ENCODE measurements at regions not wholly inside any gene's neighbourhood (a gene's known extent, or its start where the extent isn't known, plus 50 kb on each side); places are given as distances from the start of the nearest gene placed in this dataset.
"Not testable (repeated sequence)": the region's sequence is repeated elsewhere in the genome, so short reads cannot be mapped to it uniquely, and the experiment has no call there.

DNA sequence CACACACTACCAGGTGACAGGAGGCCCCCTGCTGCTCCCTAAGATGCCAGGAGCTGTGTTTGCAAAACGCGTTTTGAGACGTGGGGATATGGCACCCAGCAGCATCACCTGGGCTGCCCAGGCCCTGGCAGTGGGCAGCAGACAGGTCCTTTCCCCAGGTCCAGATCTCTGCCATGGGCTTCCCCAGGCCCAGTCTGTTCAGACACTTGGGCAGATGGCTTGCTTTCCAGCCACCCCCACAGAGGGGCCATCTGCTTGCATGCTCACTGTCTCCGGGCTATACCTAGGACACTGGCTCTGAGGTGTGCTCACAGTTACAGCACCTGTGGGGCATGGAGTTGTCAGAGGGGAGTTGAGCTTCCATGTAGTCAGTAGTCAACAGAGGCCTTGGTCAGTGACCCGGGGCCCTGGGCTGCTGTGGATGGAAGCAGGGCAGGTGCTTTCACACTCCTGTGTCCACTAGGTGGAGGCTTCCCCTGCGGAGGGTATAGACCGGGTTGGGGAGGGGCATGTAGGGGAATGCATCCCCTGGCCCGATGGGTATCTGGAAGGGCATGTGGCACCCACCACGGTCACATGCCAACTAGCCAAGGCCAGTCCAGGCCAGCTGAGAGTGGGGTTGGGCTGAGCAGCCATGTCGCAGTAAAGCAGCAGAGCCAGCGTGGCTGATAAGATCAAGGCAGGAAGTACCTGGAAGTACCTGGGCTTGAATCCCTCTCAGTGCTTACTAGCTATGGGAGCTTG, 185.4 kb upstream of the SLC24A3 start:
- DNase-seq, result no peak

- no peak for DNase-seq
Measured at GRCh38 chr20:19027971-19028370, 184.5 kb upstream of the SLC24A3 start.

DNA sequence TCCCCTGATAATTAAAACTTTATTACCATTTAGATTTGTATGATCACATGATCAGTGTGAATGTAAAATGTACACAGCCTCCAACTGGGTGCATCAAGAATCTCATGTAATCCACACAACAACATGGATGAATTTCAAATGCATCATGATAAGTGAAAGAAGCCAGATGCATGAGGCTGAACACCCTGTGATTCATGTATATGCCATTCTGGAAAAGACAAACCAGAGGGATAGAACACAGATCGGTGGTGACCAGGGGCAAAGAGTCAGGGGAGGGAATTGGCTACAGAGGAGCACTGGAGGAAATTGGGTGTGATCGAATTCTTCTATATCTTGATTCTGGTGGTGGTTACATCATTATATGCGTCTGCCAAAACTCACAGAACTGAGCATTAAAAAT, 170.7 kb upstream of the SLC24A3 start:
- DNase-seq, result no peak

GRCh38 chr20:19045371-19045770, 167.1 kb upstream of the SLC24A3 start:
- no peak for DNase-seq

DNA sequence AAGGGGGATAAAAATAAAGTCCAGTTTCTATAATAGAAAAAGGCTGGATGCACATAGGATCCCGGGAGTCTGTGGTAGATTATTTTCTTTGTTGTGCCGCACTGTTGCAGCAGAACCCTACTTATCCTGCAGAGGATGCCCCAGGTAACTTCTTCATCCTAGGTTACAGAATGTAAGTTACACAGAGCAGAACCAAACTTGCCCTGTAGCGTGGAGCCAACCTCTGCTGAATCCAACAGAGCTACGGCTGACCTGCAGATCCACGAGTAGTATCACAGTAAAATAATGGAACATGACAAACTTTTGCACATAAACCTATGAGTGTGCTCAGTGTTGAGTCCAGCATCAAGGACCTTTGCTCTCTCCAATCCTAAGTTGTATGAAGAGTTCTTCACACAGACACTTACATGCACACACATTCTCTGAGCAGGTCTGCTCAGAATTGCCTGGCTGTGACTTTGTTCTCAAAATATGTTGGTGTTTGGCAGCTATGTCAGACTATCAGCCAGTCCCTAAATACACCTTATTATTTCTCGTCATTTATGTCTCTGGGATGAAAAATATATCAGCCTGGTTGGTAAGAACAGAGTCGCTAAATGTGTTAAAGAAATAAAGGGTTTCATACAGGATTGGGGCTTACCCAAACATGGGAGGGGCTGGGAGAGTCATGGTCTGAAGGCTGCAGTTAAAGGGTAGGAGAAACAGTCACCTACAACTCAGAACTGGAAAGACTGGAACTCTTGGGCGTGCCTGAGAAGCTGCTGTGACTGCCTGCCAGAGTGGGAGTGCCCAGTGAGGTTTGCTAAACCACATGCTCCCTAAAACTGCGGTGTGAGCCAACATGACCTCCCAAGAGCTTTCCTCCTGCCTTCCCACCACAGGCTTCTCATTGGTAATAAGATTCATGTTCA, 165.1 kb upstream of the SLC24A3 start:
- DNase-seq, result no peak

DNA sequence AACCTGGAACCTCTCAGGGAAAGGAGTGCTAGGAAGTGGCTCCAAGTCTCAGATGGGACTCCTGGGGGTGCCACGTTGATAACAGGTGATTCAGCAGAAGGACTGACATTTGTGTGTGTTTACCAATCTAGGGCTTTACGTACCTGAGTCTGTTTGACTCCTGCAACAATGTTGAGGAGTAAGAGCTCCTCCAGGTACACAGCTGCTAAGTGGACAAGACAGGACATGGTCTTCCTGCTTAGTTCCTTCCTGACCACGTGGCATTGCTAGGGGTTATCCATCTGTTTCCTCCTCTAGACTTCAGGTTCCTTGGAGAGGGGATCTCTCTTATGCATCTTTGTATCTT, 164.5 kb upstream of the SLC24A3 start:
- DNase-seq, result no peak

GRCh38 chr20:19048995-19049501, 163.4 kb upstream of the SLC24A3 start:
- no peak for DNase-seq

DNA sequence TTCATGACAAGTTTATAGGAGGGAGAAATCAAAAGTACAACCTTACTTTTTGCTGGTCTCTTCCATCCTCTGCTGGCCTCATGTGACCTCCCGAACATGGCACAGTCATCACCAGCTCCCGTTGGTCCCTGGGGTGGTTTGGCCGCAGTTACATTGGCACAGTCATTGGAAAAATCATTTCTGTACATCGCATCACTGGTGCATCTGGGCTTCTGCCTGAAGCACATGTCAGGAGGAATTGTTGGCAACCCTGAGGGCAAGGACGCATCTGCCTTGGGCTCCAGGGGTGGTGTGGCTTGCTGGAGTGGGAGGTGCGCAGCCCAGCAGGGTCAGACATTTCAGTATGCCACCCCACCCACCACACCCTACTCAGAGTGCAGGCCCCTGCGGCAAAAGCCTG, 162.9 kb upstream of the SLC24A3 start:
- DNase-seq, result no peak

DNA sequence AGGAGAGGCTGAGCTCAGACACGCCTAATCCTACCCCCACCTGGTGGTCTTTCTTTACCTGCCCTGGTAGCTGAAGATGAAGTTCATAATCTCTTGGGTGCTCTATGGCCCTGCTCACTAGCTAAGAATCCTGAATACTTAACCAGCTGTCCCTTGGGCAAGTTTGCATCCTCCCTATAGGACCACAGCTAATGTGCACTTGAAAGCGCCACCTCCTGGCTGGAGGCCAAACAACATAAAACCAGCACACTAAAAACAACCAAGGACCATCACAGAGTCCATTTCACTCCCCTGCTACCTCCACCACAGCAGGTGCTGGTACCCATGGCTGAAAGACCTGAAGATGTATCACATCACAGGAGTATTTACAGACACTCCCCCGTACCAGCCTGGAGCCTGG, 155.5 kb upstream of the SLC24A3 start:
- DNase-seq, result no peak

DNA sequence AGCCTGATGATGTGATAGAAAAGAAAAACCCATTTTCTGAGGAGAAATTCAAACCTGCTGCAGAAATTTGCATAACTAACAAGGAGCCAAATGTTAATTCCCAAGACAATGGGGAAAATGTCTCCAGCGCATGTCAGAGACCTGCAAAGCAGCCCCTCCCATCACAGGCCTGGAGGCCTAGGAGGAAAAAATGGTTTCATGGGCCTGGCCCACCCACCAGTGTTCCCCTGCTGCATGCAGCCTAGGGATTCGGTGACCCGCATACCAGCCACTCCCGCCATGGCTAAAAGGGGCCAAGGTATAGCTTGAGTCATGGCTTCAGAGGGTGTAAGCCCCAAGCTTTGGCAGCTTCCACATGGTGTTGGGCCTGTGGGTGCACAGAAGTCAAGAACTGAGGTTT, 147.7 kb upstream of the SLC24A3 start:
- DNase-seq, result not testable (repeated sequence)

GRCh38 chr20:19067986-19068385, 144.5 kb upstream of the SLC24A3 start:
- no peak for DNase-seq

DNA sequence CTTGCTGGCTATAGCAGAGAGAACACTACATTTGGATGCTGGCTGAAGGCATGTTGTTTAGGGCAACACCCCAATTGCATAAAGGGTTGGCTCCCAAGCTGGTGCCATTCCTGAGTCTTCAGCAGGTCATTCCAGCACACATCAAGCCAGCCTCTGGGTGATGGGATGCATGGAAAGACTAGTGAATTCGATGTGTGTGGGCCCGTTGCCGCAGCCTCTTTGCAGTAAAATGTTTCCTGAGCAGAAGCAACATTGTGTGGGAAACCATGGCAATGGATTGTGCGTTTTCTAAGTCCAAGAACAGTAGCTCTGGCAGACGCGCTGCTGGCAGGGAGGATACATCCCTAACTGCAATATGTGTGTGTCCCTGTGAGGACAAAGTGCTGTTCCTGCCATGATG, 142.4 kb upstream of the SLC24A3 start:
- DNase-seq, result no peak

DNA sequence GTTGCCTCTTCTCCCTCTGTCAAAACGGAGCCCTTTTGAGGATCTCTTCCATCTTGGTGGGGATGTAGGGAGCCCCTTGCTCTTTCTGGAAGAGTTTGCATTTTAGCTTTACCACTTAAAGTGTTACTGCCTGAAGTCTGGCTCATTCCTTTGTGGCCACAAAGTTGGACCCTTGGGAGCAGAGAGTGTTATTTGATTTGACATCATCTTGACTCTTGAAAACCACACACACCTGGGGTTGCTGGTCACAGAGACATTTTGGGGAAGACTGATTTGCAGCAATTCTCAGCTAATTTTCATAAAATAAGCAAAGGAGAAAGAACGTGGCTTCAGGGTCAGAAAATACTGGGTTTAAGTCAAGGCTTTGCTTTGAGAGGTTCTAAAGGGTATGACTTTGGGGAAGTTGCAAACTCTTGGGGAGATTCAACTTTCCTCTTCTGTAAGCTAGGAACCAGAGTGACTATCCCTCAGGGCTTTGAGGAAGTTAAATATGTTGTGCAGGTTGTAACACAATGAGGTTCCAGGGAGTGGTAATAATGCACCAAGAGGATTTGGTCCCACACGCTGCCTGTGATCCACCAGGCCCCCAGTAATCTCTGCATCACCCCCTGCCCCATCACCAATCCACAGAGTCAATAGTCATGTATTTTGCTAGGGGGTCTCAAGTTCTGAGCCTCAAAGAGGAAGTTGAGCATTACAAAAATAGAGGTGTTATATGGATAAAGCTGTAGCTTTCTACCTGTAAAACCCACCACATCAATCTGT, 141.6 kb upstream of the SLC24A3 start:
- no peak for DNase-seq

GRCh38 chr20:19071446-19071725, 141.1 kb upstream of the SLC24A3 start:
- no peak for DNase-seq

- DNase-seq, result no peak
Measured at GRCh38 chr20:19071902-19072498, 140.4 kb upstream of the SLC24A3 start.

DNA sequence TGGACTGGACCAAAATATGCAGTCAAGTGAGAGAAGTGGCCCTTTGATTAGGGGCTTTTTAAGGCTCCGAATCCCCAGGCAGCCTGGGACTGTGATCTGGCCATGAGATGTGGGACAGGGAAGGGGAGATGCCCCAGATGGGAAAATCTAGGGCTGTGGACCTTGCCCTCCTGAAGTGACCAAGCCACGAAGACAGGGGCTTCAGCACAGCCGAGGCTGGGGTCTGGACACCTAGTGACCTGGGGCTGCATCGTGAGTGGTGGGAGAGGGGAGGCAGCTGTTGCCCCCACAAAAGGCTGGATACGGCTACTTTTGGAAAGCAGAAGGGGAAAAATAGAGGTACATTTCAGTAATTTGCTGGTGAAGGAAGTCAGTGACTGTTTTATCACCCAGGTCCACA, 139.5 kb upstream of the SLC24A3 start:
- DNase-seq, result no peak

- peak; percentile 34 for DNase-seq
Measured at GRCh38 chr20:19073584-19074218, 138.7 kb upstream of the SLC24A3 start.

- no peak for DNase-seq
Measured at GRCh38 chr20:19074356-19074755, 138.1 kb upstream of the SLC24A3 start.

DNA sequence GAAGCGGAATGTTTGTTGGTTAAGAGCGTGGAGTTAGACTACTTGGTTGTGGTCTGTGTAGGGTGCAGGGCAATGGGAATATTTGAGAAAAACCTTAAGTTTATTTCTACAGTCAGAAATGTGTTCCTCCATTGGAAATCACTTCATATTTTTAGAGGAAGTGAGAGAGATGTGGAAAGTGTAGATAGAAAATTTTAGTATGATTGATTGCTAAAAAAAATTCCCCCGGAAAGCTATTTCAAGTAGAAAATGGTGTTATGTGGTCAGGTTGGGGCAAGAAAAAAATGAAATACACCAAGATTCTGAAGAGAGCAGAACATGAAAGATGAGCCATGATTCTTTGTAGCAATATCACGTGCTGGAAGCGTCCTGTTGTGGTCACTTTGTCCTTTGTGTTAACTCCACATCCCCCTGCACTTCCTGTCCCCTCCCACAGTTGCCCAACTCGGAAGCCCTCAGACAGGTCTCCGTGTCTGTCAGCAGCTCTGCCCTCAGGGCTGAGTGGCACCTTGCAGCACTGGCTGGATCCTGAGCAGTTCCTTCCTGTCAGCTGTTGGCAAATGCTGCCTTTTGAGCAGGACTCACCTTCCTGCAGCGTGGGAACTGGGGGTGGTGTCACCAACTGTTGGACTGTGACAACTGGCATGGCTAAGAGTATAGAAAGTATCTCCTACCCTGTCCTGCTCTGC, 137.5 kb upstream of the SLC24A3 start:
- DNase-seq, result no peak

DNA sequence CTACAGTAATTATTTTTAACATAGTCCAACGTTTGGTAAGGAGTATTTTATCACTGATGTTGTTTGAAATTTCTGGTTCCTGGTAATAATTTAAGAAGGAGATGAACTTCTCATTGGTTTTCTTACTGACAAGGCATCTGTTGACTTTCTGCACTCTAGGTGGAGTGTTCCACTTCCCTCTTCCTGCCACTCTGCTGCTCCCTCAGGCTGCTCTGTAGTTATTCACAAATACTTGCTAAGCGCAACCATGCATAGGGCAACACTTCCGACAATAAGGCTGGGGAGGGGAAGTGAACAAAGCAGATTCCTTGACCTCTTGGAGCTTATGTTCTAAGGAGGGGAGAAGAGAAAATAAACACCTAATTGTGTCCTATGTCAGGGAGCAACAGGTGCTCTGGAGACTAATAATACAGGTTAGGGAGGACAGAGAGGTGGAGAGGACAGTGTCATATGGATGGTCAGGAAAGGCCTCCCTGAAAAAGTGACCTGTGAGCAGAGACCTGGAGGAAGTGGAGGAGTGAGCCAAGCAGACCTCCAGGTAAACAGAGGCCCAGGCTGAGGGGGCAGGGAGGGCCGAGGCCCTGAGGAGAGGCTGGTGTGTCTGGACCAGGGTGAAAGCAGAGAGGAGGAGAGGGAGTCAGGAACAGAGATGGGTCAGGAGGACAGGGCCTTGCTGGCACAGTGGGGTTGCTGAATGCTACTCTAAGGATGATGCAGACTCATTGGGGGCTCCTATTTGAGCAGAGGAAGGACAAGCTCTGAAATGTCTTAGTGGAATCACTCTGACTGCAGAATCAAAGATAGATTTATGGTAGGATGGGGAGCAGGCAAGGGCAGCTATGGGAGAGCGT, 134.8 kb upstream of the SLC24A3 start:
- no peak for DNase-seq
